ENCODE measurements at regions not wholly inside any gene's neighbourhood (a gene's known extent, or its start where the extent isn't known, plus 50 kb on each side); places are given as distances from the start of the nearest gene placed in this dataset.
"Not testable (repeated sequence)": the region's sequence is repeated elsewhere in the genome, so short reads cannot be mapped to it uniquely, and the experiment has no call there.

DNA sequence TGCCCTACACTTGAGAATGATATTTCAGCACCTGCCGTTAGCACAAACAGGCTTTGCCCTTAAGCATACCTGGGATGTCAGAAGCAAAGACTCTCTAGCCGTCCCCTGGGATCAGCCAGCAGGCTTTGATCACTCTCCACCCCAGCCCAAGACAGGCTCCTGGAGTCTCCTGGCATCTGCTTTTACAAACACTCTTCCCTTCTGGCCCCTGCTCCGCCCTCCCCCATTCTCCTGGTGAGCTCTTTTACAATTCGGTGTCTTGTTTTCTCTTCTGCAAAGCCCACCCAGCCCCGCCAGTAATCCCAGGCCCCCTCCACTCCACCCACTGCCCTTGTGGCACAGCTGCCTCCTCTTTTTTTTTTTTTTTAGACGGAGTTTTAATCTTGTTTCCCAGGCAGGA lies 50.4 kb downstream of the KATNIP start:
- DNase-seq, result peak; percentile 99 to 100

DNA sequence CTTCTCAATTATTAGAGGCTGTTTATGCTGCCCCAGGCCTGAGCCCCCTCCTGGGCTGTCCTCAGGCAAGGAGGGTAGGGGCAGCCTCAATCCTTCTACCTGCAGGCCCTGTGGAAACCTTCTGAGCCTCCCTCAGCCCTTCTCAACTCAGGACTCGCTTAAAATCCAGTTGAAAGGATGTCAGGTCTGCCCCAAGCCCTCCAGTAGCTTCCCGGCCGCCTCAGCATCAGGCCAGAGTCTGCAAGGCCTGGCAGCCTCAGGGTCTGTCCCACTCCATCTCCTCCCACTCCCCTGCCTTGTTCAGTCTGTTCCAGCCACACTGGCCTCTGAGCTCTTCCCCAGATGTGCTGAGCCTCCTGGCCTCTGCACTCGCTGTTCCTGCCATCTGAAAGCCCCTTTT lies 52.2 kb downstream of the KATNIP start:
- DNase-seq, result no peak

DNA sequence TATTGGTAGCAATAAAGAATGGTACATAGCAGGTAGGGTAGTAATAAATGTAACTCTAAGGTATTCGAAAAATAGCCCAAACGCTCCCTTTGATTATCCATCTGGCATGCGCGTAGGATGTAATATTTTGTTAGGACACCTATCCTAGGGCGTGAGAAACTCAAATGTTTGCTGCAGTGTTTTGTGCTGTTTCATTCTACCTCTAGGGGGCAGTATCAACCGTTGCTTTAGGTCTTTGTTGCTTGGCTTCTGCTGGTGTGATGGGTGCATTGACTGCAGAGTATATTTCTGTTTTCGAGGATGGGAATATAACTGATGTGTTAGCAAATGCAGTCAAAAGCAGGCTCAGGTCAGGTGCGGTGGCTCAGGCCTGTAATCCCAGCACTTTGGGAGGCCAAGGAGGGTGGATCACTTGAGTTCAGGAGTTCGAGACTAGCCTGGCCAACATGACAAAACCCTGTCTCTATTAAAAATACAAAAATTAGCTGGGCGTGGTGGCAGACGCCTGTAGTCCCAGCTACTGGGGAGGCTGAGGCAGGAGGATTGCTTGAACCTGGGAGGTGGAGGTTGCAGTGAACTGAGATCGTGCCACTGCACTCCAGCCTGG lies 55.7 kb downstream of the KATNIP start:
- DNase-seq, result peak; percentile 51 to 80

DNA sequence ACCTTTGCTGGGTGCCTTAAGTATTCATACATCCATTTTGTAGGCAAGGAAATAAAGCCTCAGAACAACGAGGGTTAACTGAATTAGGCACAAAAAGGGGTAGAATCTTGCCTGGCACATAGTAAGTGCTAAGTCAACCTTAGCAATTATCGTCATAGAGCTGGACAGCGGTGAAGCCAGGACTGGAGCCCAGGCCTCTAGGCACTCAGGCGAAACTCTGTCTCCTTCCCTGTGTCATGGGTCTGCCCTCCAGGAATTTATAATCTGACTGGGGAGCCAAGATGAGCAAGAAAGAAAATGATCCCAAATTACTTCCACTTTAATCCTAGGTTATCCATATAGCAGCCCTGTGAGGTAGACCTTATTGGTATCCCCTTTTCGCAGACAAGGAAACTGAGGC lies 61.4 kb downstream of the KATNIP start:
- no peak for DNase-seq

DNA sequence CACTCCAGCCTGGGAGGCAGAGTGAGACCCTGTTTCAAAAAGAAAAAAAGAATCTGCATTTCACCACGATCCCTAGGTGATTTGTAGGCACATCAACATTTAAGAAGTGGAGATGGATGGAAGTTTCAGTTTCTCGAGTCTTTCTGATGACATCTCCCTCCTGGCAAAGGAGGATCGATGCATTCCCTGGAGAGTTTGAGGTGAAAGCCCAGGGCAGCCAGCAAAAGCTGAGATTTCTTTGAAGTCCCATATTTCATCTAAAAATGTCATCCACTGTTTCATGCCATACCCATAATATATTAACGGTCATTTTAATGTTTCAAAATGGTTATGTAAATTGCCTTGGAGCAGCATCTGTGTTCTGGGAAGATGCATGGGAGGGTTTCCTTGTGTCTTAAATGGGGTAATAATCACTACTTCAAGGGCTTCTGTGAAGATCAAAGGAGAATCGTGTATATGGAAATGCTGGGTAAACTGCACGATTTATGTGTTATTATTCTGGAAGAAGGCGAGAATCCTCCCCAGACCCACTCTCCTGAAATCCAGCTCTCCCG lies 63.4 kb downstream of the KATNIP start:
- no peak for DNase-seq

DNA sequence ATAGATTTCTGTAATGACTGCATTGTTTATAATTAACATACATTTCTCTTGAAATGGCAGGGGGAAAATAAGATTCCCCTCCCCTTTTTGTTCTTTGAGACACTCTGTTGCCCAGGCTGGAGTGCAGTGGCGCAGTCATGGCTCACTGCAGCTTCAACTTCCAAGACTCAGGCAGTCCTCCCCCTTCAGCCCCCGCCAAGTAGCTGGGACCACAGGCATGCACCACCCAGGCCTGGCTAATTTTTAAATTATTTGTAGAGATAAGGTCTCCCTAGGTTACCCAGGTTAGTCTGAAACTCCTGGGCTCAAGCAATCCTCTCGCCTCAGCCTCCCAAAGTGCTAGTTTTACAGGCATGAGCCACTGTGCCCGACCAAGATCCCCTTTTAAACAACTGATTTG lies 67.7 kb downstream of the KATNIP start:
- DNase-seq, result no peak

DNA sequence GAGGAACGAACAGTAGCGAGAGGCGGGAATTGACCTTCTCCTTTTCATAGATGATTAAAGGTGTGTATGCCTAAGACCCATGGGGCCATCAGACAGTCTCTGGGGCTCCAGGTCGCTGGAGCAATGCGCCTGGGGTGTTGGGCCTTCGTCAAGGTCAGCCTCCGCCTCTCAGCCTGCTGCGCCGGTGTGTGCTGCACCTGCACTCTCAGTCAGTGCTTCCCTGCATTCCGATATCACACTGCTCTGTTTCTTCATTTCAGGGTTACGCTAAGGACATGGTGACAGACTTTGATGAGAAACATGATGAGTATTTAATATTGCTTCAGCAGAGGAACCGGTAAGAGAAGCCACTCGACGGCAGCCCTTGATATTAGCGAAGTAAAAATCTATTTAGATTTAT lies 68.2 kb downstream of the KATNIP start:
- DNase-seq, result no peak

DNA sequence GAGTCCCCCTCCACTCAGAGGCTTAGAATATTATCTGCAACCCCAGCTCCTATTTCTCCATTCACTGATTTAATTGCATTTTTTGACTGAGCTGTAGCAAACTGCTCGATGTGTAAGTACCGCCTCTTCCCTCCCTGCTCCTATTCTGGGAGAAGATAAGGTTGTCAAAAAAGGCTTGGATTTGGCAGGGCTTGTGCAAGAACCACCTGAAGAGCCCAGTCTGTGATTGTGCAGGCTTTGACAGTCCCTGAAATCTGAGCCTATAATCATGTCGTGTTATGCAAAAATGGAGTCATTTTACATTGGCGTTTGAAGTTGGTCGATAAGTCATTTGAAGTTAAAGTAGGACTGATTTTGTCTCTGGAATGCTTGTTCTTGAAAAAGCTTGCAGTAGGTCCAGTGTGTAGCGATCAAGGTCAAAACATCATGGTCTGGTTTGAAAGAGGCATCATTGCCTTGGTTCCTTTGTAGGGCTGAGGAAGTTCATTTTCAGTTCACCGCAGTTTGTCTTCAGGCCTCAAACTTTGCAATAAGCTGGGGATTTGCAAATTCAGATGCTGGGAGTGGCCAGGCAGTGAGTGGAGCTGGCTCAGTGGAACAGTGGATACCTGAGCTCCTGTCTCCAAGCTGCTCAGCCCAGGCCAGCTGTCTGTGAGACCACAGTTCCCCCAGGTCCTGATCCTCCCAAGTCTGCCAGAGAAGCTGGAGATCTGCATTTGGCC lies 68.8 kb downstream of the KATNIP start:
- peak in 1 of 2 experiments; percentile 57 for DNase-seq

DNA sequence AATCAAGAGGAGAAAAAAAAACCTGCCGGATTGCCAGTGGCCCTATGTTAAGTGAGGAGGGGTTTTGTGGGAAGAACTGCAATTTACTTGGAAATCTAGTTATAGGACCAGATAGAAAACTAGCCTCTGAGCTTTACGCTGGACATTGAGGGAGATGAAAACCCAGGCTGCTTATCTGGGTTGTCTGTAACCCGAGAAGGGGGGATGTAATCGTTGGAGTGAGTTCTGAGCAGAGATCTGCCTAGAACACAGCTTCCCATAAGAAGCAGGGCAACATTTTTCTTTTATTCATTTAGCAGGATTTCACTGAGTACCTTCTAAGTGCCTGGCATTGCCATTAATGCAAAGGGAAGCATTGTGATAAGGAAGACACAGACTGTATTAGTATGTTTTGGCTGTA lies 70.6 kb downstream of the KATNIP start:
- DNase-seq, result no peak

DNA sequence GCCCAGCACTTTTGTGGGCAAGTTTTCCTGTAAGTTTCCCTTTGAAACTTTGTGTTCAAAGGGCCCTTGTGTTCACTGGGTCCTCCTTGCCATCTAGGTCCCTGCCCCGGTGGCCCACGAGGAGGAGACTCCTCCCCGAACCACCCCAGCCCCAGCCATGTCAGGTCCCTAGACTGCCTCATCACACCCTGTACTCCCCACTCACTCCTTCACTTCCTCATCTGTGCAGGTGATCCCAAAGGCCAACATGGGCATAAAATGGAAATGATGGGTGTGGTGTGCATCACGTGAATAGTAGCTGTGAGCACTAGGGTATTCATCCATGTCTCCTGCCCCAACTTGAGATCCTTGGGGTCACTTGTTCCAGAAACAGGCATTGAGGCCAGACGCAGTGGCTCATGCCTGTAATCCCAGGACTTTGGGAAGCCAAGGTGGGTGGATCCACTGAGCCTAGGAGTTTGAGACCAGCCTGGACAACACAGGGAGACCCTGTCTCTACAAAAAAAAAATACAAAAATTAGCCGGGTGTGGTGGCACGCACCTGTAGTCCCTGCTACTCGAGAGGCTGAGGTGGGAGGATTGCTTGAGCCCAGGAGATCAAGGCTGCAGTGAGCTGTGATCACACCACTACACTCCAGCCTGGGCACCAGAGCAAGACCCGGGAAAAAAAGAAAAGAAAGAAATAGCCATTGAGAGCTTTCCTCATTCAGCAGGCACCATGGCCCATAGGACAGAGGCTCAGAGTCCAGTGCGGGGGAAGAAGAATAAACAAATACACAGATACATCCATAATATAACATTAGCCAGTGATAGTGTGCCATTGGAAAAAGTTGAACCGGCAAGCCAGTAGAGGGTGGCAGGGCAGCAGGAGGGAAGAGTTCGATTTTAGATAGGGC lies 74.5 kb downstream of the KATNIP start:
- DNase-seq, result no peak

DNA sequence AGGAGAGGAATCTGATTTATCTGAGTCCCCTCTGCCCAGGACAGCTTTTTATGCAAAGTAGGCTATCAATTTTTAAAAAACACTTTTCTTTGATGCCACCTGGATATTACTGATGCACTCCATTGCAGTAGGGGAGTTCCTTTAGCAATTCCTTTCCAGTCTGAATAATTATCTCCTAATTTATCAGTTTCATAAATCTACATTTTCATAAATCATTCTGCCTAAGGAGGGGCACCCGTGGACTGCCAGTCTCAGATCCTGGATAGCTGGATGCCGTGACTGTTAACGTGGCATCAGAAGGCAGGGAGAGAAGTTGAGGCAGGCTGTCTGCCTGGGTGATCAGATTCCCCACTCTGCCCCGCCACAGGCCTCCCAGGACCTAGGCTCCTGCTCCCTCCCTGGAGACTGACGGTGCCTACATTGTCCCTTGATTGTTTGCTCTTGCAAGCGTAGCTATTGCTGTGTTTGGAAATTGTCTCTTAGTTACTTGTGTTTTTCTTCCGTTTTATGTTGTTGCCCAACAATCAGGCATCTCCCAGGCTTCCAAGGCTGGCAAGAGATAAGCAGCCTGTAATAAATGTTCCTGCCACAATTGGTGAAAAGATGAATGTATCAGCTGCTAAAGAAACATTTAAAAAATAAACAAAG lies 75.2 kb downstream of the KATNIP start:
- no peak for DNase-seq

DNA sequence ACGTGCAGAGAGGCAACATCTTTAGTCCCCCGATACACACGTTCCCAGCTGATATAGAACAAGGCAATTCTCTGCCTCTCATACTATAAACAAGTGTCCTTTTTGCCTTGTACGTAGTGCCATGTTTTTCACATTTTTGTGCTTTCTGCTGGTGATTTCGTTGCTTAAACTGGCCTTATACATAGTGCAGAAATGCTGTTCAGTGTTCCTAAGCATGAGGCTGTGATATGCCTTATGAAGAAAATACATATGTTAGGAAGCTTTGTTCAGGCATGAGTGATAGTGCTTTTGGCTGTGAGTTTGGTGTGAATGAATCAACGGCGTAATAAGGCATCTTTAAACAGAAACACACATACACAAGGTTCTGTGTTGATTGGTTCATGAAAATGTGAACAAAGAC lies 77.2 kb downstream of the KATNIP start:
- no peak for DNase-seq

DNA sequence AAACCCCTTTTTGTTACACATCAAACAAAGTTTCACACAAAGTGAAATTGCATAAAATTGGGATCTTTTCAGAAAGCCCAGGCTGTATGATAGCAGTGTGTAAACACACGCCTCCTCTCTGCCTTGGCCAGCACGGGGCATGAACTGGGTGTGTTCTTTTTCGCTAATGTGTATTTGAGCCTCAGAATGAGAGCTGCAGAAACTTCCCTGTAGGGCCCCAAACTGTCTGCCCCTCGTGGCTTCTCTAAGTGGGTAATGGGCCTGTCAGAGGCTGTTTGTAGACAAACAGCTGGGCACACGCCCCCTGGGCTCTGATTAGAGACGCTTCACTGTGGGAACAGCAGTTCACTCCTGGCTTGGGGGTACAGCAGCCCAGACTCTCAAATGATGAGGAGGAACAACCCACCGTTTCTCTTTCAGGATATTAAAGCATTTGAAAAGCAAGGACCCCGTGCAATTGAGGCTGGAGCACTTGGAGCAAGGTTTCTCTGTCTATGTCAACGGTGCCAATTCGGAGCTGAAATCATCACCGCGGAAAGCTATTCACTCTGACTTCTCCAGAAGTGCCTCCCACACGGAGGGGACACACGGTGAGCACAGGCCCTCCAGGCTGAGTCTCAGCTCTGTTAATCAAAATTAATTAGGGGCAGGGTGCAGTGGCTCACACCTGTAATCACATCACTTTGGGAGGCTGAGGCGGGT lies 78.4 kb downstream of the KATNIP start:
- DNase-seq, result peak in 1 of 2 experiments; percentile 47

DNA sequence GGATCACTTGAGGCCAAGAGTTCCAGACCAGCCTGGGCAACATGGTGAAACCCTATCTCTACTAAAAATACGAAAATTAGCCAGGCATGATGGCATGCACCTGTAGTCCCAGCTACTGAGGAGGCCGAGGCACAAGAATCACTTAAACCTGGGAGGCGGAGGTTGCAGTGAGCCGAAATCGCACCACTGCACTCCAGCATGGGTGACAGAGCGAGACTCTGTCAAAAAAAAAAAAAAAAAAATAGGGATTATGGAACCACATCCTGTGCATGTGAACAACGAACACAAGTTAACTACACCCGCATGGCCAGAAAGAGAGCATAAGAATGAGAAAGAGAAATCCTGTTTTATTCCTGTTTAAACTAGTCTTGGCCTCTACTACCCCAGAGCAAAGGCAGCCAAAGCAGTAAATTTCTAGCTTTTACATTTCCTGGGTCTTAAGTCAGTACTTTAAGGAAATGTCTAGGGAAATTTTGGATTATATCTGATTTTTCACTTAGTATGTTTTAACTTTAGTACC lies 79.1 kb downstream of the KATNIP start:
- not testable (repeated sequence) for DNase-seq

DNA sequence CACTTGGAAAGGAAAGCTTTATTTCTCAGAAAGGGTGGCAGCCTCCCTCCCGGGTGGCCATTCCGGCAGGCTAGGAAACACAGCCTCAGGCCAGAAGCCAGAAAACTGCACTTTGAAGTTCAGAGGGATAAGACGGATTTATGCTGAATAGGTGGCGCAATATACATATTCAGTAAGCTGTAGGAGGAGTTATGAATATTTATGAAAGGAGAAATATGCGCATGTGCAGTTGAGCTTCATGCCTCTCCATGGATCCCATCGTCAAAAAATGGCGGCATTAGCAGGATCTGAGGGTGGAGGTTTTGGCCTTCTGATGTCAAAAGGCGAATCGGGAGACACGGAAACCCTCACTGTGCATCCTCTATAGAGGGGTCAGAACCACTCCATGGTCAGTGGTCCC lies 82.3 kb downstream of the KATNIP start:
- DNase-seq, result no peak

DNA sequence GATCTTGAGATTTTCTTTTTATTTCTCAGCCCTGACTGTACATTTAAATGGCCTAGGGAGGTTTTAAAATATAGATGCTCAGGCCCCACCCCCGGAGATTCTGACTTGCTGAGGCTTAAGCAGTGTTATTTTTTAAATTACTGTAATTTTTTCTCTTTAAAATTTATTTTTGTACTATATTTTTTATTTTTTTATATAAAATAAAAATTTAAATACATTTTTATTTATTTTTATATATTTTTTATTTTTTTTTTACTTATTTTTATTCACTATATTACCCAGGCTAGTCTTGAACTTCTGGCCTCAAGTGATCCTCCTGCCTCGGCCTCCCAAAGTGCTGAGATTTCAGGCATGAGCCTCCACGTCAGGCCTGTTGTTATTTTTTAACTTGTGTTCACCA lies 83.3 kb downstream of the KATNIP start:
- DNase-seq, result no peak

DNA sequence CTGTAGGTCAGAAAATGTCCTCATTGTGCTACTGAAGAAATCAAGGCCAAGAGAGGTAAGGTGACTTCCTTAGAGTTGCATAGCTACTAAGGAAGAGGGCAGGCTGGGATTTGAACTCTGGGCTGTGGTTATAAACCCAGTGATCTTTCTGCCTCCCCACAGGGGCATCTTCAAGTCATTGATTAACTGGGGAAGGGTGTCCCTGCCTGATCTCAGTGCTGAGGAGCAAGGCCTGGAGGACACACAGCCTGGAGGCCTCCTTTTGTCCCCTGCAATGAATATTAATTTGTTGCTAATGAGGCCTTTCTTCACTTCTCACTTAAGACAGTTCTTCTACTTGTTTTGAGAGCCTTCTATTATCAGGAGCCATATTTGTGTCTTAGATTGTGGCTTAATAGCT lies 83.8 kb downstream of the KATNIP start:
- DNase-seq, result no peak

DNA sequence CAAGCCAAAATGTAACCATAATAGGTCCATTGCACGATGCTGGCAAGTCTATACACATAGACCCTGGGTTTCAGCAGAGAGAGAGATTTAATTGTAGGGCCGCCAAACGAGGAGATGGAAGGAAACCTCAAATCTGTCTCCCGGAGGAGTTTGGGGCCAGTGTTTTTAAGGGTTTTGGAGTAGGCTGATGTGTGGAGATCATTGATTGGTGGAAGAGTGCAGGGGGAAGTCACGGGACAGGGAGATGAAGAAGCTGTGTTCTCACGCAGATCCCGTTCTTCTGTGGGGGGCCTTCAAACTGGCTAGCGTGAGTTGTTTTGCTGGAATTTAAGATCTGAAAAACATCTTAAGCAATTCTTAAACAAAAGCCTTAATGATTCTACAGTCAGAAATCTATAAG lies 84.8 kb downstream of the KATNIP start:
- DNase-seq, result no peak

DNA sequence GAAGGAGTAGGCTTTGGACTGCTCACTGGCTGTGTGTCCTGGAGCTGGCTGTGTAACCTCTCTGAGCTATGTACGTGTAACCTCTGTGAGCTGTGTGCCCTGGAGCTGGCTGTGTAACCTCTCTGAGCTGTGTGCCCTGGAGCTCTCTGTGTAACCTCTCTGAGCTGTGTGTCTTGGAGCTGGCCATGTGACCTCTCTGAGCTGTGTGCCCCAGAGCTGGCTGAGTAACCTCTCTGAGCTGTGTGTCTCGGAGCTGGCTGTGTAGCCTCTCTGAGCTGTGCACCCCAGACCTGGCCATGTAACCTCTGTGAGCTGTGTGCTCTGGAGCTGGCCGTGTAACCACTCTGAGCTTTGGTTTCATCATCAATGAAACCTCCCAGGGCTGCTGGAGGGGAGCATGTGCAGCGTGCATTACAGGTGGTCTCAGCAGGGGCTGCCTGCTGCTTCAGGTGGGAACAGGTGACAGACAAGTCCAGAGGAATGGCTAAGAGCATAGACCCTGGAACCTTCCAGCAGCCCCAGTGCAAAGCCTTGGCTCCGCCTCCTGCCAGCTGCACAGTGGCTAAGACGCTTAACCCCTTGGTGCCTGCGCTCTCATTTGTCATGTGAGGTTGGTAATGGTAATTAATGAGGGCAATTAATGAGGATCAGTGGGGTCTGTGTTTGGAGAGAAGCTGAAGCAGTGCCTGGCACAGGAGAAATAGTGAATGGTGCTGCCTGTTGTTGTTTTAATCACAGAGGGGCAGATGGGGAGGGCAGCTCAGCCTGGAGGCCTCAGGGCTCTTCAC lies 86.7 kb downstream of the KATNIP start:
- peak; percentile 95 to 97 for DNase-seq

DNA sequence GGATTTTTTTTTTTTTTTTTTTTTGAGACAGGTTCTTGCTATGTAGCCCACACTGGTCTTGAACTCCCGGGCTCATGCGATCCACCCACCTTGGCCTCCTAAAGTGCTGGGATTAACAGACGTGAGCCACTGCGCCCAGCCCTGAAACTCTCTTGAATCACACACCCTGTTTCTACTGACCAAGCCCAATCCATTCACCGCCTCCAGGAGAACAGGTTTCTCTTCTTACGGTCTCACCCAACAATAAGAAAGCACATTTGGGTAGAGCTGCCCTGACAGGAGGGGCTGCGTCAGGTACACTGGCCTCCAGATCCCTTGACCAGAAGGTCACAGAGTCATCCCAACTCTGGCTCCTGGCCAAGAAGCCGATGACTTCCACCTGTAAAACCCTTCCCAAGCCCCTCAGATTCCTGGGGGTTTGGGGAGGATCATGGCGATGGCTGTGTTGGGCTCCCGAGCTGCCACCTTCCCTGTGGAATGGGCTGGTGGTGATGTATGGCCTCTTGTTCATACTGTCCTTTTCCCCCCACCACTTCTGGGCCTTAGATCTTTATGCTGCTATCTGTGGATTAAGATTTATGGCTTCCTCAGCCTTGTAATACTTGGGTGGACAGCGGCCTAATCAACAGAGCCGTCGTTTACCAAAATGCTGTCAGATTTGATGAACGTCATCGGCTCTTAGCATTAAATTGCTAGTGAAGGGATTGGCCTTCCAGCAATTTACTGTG lies 89.1 kb downstream of the KATNIP start:
- no peak for DNase-seq

Data from NCI-H524 (cell line).